Neutrophil (primary cell): ENCODE measurements at regions not wholly inside any gene's neighbourhood (a gene's known extent, or its start where the extent isn't known, plus 50 kb on each side); places are given as distances from the start of the nearest gene placed in this dataset.

Experiments used
- H3K27ac ChIP-seq: fragments of 200-600 bp; sonication (generic); 2 replicates; pipeline ENCODE4 v1.5.1; 2016; ENCODE audit warnings: mild to moderate bottlenecking, moderate library complexity
- H3K27me3 ChIP-seq: fragments of 200-600 bp; sonication (generic); 2 replicates; pipeline ENCODE4 v1.6.0; 2016; ENCODE audit warnings: mild to moderate bottlenecking
- H3K36me3 ChIP-seq: fragments of 200-600 bp; sonication (generic); 2 replicates; pipeline ENCODE4 v1.5.1; 2017
- H3K4me1 ChIP-seq, 2 experiments: fragments of 200-600 bp in 1 of 2; sonication (generic) in 1 of 2; 1 replicate in 1 of 2; 2 replicates in 1 of 2; pipeline versions ENCODE4 v1.5.1 to v1.6.1; 2013 to 2016; ENCODE audit warnings: low read depth in 1 of 2, low read length in 1 of 2, mild to moderate bottlenecking in 1 of 2, moderate library complexity in 1 of 2; ENCODE audit not compliant: control insufficient read depth in 1 of 2, insufficient read depth in 1 of 2
- H3K4me3 ChIP-seq, 2 experiments: fragments of 200-600 bp in 1 of 2; sonication (generic) in 1 of 2; 1 replicate in 1 of 2; 2 replicates in 1 of 2; pipeline ENCODE4 v1.5.1; 2013 to 2016; ENCODE audit warnings: low read depth in 1 of 2, low read length in 1 of 2, mild to moderate bottlenecking in 1 of 2, moderate library complexity in 1 of 2
- H3K9me3 ChIP-seq: fragments of 200-600 bp; sonication (generic); 2 replicates; pipeline ENCODE4 v1.5.1; 2016
- CTCF ChIP-seq: fragments of 200-600 bp; sonication (generic); IDR thresholded peaks from 2 replicates; pipeline ENCODE4 v1.5.1; 2016; ENCODE audit warnings: antibody characterized with exemption

- Histone ChIP-seq H3K27me3 (no peaks in the 10 kb centered on the region), H3K4me3 (no peak overlapping the region), H3K36me3 (no peaks in the 10 kb centered on the region), H3K27ac (no peak overlapping the region), H3K4me1 (no peaks in the 10 kb centered on the region), H3K9me3 (no peaks in the 10 kb centered on the region)
- TF ChIP-seq CTCF, result no peak
These were observed 599.0 kb upstream of the SYT4 start for GRCh38 chr18:43876286-43876685.

GRCh38 chr18:43876748-43877147 lies 599.5 kb upstream of the SYT4 start:
- no peaks in the 10 kb centered on the region for H3K27me3 ChIP-seq
- TF ChIP-seq CTCF, result no peak
- no peak overlapping the region for H3K4me3 ChIP-seq
- H3K36me3 ChIP-seq, result no peaks in the 10 kb centered on the region
- no peaks in the 10 kb centered on the region for H3K4me1 ChIP-seq
- H3K9me3 ChIP-seq, result no peaks in the 10 kb centered on the region
- H3K27ac ChIP-seq, result no peak overlapping the region

- H3K4me3 ChIP-seq, result no peak overlapping the region
- no peak overlapping the region for H3K27ac ChIP-seq
- no peaks in the 10 kb centered on the region for H3K27me3 ChIP-seq
- H3K9me3 ChIP-seq, result no peaks in the 10 kb centered on the region
- H3K36me3 ChIP-seq, result no peaks in the 10 kb centered on the region
- H3K4me1 ChIP-seq, result no peaks in the 10 kb centered on the region
- TF ChIP-seq CTCF, result no peak
These were observed 600.5 kb upstream of the SYT4 start for GRCh38 chr18:43877616-43878321.

- no peaks in the 10 kb centered on the region for H3K4me1 ChIP-seq
- no peak for TF ChIP-seq CTCF
- no peaks in the 10 kb centered on the region for H3K9me3 ChIP-seq
- no peaks in the 10 kb centered on the region for H3K36me3 ChIP-seq
- no peak overlapping the region for H3K27ac ChIP-seq
- no peak overlapping the region for H3K4me3 ChIP-seq
- no peaks in the 10 kb centered on the region for H3K27me3 ChIP-seq
These were observed 602.1 kb upstream of the SYT4 start for GRCh38 chr18:43879415-43879814.

- TF ChIP-seq CTCF, result no peak
- no peak overlapping the region for H3K27ac ChIP-seq
- H3K36me3 ChIP-seq, result no peaks in the 10 kb centered on the region
- H3K27me3 ChIP-seq, result no peaks in the 10 kb centered on the region
- no peak overlapping the region for H3K4me3 ChIP-seq
- H3K4me1 ChIP-seq, result no peaks in the 10 kb centered on the region
- H3K9me3 ChIP-seq, result no peaks in the 10 kb centered on the region
These were observed 605.2 kb upstream of the SYT4 start for GRCh38 chr18:43882358-43883055.
